Spleen (tissue), 7 donors: ENCODE measurements at regions not wholly inside any gene's neighbourhood (a gene's known extent, or its start where the extent isn't known, plus 50 kb on each side); places are given as distances from the start of the nearest gene placed in this dataset.

Experiments used
- POLR2A ChIP-seq, 3 donors: fragments of 450-650 bp; IDR thresholded peaks; one replicate each; pipeline ENCODE4 v1.5.1; 2017; ENCODE audit warnings: antibody characterized with exemption in 3 of 3, mild to moderate bottlenecking in 1 of 3
- POLR2AphosphoS5 ChIP-seq, 3 donors: sonication (generic); formaldehyde crosslinking; IDR thresholded peaks; one replicate each; pipeline ENCODE4 v1.5.1; 2017; ENCODE audit warnings: antibody characterized with exemption in 3 of 3
- TF ChIP-seq, protein P1 (sequence below), 11 experiments: fragments of 200-600 bp in 7 of 11; fragments of 450-650 bp in 4 of 11; sonication (generic) in 4 of 11; IDR thresholded peaks in 8 of 11; conservative IDR thresholded peaks in 3 of 11; 1 replicate in 7 of 11; 2 replicates in 4 of 11; pipeline versions ENCODE4 v1.4.0 to v1.8.0; 2016 to 2021; ENCODE audit warnings: antibody characterized with exemption in 11 of 11, inconsistent platforms in 4 of 11, mild to moderate bottlenecking in 1 of 11
- donor health status: DM: no; HTN: no; CAD: no; lungs with moderate emphysema.
- donor health status: DM: no; HTN: no; CAD: no.
- donor health status: DM: no; HTN: no; CAD: no.

DNA sequence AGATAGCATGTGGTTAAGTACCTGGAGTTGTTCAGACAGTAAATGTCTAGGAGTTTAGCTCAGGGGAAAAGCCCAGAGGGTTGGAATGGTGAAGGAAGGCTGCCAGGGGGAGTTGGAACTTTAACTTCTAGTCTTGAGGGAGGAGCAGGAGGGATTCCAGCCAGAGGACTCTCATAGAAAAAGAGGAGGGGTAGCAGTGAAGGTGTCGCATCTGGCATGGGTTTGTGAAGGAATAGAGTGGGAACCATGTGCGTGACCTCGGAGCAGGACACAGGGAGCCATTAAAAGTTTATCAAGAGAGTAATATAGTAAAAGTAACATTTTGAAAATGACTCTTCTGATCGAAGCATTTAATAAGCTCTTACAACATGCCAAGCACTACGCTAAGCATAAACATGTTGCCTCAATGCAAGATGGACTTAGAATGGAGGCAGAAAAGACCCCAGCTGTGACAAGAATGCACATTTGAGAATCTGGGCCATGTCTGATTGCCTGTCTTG lies 632.4 kb upstream of the CAMK1G start:
- TF ChIP-seq, protein P1, sequence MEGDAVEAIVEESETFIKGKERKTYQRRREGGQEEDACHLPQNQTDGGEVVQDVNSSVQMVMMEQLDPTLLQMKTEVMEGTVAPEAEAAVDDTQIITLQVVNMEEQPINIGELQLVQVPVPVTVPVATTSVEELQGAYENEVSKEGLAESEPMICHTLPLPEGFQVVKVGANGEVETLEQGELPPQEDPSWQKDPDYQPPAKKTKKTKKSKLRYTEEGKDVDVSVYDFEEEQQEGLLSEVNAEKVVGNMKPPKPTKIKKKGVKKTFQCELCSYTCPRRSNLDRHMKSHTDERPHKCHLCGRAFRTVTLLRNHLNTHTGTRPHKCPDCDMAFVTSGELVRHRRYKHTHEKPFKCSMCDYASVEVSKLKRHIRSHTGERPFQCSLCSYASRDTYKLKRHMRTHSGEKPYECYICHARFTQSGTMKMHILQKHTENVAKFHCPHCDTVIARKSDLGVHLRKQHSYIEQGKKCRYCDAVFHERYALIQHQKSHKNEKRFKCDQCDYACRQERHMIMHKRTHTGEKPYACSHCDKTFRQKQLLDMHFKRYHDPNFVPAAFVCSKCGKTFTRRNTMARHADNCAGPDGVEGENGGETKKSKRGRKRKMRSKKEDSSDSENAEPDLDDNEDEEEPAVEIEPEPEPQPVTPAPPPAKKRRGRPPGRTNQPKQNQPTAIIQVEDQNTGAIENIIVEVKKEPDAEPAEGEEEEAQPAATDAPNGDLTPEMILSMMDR (IDR thresholded peaks at IDR 0.05 in 8 of 11, conservative IDR thresholded peaks at IDR 0.05 in 3 of 11), result no peak
- TF ChIP-seq POLR2AphosphoS5 (IDR thresholded peaks at IDR 0.05) (no peak), POLR2A (IDR thresholded peaks at IDR 0.05) (no peak)
